HG03103 (cell line): ENCODE measurements at regions not wholly inside any gene's neighbourhood (a gene's known extent, or its start where the extent isn't known, plus 50 kb on each side); places are given as distances from the start of the nearest gene placed in this dataset.

ENCODE experiments used
- ATAC-seq: cut with Tn5 transposase; IDR thresholded peaks from one replicate; pipeline ENCODE4 v1.9.1; 2021; ENCODE audit warnings: low read depth; ENCODE audit not compliant: unreplicated experiment

- ATAC-seq, result no peak
Observed at GRCh38 chr5:124796495-124796894, 50.1 kb upstream of the ZNF608 start.

DNA sequence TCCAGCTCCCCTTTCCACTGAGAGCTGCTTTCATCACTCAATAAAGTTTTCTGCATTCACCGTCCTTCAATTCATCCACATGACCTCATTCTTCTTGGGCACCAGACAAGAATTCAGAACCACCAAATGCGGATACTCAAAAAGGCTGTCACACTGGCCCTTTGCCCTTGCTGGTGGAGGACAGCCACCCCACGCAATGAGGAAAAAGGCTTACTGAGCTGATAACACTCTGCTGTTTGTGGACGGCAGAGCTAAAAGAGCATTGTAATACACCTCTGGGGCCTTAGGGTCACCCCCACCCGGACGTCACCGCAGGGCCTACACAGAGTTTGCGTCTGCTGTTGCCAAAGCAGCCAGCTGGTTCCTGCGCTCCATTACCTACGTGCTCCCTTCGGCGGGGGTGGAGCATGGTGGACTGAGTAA is 51.2 kb upstream of the ZNF608 start:
- no peak for ATAC-seq

- no peak for ATAC-seq
Observed at GRCh38 chr5:124798890-124799289, 52.5 kb upstream of the ZNF608 start.

DNA sequence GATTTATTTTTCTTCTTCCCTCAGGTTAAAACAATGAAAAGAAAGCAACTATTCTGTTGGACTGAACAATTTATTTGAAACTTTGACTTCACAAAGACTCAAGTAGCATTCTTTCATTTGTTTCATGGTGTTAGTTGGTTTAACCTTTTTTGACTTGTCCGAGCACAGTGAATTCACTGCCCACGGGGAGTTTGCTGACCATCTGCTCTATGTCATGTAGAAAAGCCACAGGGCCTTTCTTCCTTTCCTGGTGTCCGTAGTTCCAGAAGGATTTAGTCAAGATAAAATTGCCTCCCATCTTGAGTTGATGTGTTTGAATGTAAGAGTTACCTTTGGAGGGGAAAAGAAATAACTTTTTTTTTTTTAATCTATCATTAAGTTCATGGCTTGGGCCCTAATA is 55.1 kb upstream of the ZNF608 start:
- ATAC-seq, result no peak

- ATAC-seq, result no peak
Observed at GRCh38 chr5:124803617-124804323, 57.3 kb upstream of the ZNF608 start.

DNA sequence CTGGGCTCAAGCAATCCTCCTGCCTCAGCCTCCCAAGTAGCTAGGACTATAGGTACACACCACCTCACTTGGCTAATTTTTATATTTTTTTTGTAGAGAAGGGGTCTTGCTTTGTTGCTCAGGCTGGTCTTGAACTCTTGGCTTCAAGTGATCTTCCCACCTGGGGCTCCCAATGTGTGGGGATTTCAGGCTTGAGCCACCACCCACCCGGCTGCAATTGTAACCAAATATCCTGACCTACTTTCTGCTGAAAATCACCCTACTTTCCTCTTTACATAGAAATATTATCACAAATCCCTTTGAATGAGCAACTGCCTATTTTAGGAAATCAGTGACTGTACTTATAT is 59.6 kb upstream of the ZNF608 start:
- no peak for ATAC-seq

- ATAC-seq, result no peak
Observed at GRCh38 chr5:124806373-124807077, 60.1 kb upstream of the ZNF608 start.

GRCh38 chr5:124808842-124809268 is 62.4 kb upstream of the ZNF608 start:
- no peak for ATAC-seq

DNA sequence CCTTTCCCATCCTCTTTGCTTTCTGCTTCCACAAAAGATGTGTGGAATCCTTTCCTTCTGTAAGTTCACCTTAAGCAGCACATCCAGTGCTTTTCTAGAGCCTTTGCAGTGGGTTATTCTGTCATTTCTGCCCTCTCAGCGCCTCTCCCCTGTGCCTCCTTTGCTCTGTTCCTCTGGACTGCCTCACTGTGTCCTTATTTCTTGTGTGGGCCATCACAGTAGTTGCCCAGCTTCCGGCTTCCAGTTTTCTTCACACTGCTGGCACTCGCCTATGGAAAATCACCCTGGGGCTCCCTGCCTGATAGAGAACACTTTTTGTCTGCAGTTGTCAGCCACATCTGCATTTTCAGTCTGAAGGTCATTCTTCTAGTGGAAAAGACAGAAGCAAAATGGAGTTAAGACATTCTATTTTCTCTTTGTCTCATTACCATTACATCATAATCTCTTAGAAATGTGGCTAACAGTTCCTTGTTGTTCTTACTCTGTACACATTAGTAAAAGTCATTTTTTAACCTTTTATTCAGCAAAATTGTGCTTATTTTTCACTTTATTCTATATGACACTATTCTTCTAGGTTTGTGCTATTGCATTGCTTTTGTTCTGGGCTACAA is 64.1 kb upstream of the ZNF608 start:
- no peak for ATAC-seq

DNA sequence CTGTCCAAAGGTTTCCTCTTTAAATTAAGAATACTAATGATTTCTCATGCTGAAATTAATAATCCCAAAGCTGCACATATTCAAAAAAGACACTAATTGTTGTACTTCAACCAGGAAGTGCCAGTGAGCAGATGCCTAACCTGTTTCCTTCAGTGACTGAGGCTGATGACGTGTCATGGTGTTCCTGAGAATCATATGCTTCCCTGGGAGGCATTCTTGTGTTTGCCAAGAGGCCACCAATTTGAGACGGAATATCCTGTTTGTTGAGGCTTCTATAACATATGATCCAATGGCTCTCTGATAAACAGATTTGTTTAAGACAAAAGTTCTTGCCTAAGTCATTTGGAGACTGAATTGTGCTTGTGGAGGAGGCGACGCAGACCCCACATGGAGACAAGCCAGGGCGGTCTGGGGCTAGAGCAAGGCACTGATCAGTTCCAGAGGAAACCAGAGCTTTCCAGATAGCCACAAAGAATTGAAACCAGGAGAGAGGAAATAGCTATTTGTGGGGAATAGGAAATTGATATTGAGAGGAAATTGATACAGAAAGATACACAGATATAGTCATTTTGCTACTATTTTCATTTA is 66.4 kb upstream of the ZNF608 start:
- no peak for ATAC-seq

DNA sequence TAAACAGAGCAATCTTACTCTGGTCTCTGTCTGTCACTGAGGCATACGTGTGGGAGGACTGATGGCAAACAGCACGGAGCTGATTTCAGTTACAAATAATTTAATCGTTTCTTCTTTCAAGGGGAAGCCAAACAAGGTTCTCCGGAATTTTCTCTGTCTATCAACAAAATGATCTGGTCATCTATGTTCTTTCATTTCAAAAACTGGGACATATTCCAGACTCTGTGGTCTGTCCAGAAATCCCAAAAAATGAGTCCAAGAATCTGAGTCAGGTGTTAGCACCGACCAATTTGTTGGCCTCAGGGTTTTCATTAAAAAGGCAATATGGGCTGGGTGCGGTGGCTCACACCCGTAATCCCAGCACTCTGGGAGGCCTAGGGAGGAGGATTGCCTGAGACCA is 69.9 kb upstream of the ZNF608 start:
- no peak for ATAC-seq

DNA sequence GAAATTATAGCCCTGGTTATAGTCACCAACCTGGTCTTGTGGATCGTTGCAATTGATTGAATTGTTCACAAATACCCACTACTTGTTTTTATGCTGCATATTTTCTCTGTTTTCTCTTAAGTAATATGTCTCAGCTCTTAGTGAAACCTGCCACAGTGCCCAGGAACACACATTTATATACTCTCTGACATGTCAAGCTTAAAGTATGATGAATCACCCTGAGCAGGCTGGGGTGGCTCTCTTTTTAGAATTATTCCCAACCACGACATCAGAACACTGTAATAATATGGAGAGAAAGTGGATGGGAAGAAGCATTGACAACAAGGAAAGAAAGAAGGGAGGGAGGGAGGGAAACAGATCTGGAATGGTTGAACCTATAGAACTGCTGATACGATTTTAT is 72.8 kb upstream of the ZNF608 start:
- no peak for ATAC-seq

DNA sequence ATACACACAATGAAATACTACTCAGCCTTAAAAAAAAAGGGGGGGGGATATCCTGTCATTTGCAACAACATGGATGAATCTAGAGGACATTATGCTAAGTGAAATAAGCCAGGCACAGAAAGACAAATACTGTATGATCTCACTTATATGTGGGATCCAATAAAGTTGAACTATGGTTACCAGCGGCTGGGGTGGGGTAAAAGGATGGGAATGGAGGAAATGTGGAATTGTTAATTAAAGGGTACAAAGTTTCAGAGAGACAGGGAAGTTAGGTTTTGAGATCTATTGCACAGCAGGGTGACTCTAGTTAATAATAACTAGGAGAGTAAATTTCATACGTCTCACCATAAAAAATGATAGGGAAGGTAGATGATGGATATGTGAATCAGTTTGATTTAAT is 76.2 kb upstream of the ZNF608 start:
- ATAC-seq, result no peak

DNA sequence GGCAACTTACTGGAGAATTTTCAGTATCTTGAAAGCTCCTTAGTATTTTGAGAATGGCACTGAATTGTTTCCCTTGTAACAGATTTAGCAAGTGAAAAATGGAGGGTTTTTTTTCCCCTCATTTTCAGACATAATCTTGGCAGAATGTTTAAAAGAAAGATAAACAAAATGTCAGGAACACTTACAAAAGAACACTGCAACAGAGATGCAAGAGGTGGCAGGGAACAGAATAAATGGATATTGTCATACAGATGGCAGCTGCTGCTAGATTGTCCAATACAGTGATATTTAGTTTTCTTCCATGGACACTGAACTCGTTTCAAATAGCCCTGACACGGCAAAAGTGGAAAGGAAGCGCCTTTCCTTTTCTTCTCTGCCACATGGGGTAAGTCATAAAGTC is 76.9 kb upstream of the ZNF608 start:
- ATAC-seq, result no peak

GRCh38 chr5:124824637-124825158 is 78.3 kb upstream of the ZNF608 start:
- no peak for ATAC-seq

DNA sequence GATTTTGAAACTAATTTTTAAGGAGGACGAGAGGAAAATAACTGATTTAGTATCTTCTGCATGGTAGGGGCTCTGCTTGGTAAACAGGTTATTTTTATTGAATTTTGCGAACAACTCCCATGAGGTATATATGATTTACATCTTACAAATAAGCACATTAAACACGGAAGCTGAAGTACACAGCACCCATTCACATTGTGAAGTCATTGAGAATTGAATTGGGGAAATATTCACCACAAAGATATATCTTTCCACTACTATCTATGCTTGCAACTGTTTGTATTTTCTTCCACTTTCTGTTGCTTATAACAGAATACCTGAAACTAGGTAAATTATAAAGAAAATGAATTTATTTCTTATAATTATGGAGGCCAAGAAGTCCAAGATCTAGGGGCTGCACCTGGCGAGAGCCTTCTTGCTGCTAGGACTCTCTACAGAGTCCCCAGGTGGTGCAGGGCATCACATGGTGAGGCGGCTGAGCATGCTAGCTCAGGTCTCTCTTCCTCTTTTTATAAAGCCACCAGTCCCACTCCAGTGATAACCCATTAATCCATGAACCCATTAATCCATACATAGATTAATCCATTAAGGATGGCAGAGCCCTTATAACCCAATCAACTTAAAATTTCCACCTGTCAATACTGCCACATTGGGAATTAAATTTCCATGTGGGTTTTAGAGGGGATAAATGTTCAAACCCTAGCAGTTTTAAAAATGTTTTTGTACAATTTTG is 79.0 kb upstream of the ZNF608 start:
- ATAC-seq, result peak; percentile 81

DNA sequence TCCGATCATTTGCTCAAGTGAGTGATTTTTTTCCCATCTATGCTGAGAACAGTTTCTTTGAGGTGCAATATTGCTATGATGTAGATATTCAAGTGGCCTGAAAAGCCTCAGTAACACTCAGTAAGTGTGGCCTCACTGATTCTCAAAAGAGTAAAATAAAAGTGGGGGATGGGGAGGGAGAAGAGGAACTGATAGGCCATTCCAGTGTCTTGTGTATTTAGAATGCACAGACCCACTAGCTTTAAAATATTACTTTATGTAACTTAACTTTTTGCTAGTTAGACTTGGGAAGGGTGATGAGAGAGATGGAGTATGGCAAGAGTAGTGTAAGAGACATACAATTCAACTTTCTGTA is 79.5 kb upstream of the ZNF608 start:
- ATAC-seq, result no peak

DNA sequence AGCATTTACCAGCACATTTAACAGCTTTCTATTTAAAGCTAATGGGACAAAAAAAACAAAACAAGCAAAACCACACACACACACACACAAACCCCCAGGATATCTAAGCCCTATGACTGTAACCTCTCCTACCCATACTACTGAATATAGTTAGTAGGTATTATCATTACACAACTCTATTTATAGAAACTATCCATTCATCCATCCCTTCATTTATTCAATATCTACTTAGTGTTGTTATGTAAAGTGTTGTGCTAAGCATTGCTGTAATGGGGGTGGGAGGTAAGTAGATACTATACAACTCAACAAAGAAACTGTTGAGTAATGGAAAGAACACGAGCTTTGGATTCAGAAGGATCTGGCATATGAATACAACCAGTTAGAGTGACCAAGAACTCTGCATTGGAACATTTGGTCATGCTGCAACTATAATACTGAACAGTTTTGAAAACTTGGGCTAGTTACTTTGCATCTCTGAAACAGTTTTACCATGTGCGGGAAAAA is 82.3 kb upstream of the ZNF608 start:
- ATAC-seq, result no peak

DNA sequence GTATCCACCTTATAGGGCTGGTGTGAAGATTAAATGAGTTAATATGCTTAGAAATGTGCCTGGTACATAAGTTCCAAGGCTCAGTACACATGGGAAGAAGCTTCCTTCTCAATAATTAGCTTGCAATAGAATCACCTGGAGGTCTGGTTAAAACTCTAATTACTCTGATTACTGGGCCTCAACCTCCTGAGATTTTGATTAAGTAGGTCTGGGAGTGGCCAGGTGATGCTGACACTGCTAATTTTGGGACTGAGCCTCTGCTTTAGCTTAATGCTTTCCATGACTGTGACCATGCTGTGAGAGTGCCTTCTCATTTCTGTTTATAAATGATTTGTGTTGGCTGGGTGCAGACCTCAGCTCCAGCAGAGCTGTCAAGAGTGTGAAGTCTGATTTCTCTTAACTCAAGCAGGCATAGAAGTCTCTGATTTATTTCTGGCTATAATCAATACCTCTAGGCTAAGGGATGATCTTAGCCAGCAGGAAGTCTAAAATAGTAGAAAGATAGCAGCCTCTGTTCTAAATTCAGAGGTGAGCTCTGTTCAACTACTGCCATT is 85.3 kb upstream of the ZNF608 start:
- ATAC-seq, result no peak

- ATAC-seq, result no peak
Observed at GRCh38 chr5:124832510-124832909, 86.1 kb upstream of the ZNF608 start.
